ENCODE measurements at regions not wholly inside any gene's neighbourhood (a gene's known extent, or its start where the extent isn't known, plus 50 kb on each side); places are given as distances from the start of the nearest gene placed in this dataset.

DNA sequence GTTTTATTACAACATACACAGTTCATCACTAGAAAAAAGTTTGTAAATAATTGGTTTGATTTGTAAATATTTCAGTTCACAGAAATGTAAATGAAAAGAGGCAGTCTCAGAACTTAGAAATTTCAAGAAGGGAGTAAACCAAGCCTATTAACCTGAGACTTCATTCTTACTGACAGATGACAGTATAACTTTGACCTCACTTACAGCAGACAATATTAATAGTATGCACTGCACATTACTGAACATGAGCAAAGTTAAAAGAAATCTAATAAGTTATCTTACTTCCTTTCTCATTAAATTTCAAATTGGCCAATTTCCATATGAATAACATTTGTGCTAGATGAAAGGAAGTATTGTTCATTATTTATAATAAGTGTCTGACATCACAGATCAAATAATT lies 235.8 kb downstream of the SLC6A15 start:
- no peak for DNase-seq (ENCODE audit: low read depth, low spot score)

DNA sequence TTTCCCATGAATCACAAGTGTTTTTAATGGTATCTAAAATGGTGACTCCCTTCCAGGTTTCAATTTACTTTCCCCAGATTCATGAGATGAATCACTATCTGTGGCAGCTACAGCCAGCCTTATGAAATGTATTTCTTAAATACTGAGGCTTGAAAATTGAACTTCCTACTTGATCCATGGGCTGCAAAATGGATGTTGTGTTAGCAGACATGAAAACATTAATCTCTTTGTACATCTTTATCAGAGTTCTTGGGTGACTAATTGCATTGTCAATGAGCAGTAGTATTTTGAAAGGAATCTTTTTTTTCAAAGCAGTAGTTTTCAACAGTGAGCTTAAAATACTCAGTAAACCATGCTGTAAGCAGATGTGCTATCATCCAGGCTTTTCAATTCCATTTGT lies 250.8 kb downstream of the SLC6A15 start:
- DNase-seq (ENCODE audit: low read depth, low spot score): no peak

DNA sequence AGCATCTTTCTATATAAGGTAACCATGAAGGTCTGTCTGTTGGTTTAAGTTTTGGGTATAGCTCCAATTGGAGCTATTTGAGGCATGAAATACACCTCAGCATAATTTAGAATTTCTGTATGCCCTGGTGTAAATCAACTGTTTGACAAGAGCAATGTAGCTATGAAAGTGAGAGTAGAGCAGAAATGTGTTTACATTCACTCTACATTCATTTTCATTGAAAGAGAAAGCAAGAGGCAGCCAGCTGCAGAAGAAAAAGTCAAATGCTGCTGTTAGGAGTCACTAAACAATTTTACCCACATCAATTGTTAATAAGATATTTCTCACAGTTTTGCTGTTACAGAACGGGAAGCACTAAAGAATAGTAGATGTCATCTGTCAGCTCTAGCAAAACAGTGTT lies 252.5 kb downstream of the SLC6A15 start:
- no peak for DNase-seq (ENCODE audit: low read depth, low spot score)

DNA sequence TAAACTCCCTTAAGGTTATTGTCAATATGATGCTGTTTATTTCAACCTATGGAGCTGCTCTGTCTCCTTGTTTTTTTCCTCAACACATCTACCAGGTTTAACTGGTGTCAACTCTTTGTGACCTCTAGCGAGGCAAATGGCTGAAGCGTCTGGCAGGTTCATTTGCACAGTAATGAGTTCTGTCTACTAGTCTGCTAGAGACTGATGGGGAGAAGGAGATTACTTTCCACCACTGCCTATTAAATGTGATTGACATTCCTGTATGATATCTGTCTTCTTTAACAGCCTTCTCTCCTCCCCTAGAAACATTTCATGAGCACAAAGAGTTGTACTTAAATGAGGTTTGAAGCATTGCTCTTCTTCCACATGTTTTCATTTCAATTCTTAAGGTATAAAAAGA lies 253.7 kb downstream of the SLC6A15 start:
- DNase-seq (ENCODE audit: low read depth, low spot score): no peak

DNA sequence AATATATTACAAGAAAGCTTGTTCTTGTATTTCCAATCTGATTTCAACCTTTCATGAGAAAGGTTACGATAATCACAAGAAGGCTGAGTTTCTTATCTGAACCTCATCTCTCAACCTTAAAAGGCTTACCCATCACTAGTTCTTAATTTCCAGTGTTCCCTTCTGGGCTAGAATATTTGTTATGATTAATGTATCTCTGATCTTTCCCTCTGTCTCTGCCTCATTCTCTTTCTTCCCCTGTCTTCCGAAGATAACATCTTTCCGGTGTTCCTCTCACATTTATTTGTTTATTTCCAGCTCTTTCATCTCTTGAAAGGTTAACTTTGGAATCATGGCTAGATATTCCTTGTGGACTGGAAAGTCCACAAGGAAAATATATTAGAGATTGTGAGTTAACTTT lies 255.9 kb downstream of the SLC6A15 start:
- DNase-seq (ENCODE audit: low read depth, low spot score): no peak

GRCh38 chr12:84653482-84653881 lies 259.1 kb downstream of the SLC6A15 start:
- no peak for DNase-seq (ENCODE audit: low read depth, low spot score)

DNA sequence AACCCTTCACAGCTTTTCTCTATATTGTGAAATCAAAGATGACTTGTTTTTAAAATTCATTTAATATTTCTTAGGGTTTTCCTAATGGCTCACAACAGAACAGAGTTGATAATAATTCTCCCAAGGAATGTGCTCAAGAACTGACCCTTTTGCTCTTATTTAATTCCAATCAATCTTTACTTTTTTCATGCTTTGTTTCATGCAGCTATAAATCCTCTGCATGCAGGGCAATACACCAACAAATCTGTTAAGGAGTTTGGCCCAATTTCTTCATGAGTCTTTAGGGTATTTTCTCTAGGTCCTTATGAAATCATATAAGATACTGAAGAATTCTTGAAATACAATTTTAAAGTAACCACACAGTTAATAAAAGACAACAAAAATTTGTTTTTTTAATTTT lies 264.2 kb downstream of the SLC6A15 start:
- no peak for DNase-seq (ENCODE audit: low read depth, low spot score)

- DNase-seq (ENCODE audit: low read depth, low spot score): no peak
These were observed 267.7 kb downstream of the SLC6A15 start for GRCh38 chr12:84644908-84645307.

GRCh38 chr12:84643993-84644392 lies 268.6 kb downstream of the SLC6A15 start:
- DNase-seq (ENCODE audit: low read depth, low spot score): no peak

DNA sequence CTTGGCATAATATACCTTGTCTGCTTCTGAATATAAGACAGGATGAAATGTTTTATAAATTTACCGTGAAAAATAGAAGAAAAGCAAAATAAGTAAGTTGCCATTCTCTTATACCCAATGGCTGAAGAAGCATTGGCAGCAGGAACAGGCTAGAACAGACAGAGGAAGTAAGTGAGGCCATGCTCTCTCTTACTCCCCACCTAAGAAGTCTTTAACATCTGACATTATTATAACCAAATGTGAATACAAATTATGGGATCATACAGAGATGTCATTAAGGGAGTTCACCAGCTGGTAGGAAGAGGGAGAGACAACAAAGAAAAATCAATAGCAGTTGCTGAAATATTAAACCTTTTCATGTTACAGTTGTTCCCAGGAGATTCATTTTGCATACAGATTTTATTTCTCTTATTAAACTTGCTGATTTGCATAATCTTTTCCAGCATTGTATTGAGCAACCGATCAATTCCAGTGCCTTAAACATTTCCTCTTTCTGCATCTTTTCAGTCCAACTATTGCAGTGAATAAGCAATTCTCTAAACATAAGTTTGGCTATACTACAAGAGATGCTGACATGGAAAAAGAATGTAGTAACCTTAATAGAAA lies 270.6 kb downstream of the SLC6A15 start:
- DNase-seq (ENCODE audit: low read depth, low spot score): no peak

DNA sequence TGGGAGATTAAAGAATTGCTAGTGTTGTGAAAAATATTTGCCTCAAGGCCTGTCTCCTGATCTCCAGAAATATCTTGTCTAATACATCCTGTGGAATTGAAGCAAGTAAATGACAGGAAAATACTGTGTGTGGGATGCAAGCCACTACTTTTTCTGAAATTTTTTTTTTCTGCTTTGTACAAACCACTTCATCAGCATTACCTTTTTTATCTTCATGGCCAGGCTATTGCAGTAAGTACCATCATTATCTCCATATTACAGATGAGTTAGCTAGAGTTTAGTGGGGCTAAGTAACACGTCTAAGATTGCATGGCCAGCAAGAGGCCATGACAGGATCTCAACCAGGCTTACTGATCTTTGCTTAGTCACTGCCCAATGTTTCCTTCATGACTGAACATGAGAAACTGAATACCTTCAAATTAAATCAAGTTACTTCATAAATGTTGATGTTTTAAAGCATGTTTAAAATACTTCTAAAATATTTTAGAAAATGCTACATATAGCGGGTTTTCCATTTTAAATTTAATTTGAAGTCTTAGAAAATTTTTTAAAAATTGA lies 273.7 kb downstream of the SLC6A15 start:
- no peak for DNase-seq (ENCODE audit: low read depth, low spot score)

DNA sequence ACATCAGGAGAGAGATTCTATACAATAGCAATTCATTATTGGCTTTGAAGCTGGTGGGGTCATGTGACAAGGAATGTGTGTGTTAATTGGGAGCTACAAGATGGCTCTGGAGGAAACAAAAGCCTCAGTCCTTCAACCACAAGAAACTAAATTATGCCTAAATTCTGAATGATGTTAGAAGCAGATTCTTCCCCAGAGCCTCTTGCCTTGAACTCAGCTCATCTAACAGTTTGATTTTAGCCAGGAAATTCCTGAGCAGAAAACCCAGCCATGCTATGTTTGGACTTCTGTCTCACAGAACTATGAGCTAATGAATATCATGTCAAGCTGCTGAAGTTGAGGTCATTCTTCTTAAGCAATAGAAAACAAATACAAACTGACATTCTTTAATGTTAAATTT lies 274.7 kb downstream of the SLC6A15 start:
- DNase-seq (ENCODE audit: low read depth, low spot score): no peak

DNA sequence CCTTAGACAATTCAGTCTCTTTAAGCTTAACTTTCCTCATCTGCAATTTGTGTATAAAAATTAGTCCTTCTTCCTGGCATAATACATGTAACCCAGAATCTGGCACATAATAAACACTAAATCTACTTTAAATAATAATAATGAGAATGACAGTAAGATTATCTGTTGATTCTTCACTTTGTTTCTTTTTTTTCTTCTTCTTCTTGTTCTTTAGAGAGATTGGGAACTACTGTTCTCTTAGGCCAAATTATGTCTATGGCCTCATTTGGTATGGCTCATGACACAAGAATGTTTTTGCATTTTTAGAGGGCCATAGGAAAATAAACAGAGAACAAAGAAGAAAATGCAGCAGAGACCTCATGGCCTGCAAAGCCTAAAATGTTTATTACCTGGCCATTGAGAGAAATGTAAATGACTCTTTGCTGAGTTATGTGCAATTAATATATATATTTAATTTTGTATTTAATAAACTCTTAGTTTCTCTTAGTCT lies 275.8 kb downstream of the SLC6A15 start:
- DNase-seq (ENCODE audit: low read depth, low spot score): no peak

DNA sequence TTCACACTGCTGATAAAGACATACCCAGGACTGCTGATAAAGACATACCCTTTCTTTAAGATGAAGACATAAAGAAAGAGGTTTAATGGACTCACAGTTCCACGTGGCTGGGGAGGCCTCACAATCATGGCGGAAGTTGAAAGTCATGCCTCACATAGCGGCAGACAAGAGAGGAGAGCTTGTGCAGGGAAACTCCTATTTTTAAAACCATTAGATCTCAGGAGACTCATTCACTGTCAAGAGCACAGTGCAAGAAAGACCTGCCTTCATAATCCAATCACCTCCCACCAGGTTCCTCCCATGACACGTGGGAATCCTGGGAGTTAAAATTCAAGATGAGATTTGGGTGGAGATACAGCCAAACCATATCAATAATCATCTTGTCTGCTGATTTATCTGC lies 278.1 kb downstream of the SLC6A15 start:
- no peak for DNase-seq (ENCODE audit: low read depth, low spot score)

DNA sequence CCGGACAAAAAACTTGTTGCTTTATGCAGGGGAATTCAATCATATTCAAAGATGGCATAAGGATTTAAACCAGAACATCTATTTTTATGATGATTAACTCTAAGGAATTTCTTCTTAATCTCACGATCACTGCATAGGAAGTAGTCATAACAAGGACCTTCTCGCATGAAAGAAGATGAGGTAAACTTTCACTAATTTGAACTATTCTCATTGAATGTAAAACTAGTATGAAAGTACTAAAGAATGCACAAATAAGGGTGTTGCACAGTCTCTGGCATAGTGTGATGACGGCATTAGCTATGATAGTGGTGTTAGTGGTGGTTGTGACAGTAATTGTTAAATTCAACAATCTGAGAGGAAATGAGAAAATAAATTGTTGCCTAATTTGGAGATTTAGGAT lies 280.0 kb downstream of the SLC6A15 start:
- DNase-seq (ENCODE audit: low read depth, low spot score): no peak

GRCh38 chr12:84631020-84631419 lies 281.6 kb downstream of the SLC6A15 start:
- DNase-seq (ENCODE audit: low read depth, low spot score): no peak

DNA sequence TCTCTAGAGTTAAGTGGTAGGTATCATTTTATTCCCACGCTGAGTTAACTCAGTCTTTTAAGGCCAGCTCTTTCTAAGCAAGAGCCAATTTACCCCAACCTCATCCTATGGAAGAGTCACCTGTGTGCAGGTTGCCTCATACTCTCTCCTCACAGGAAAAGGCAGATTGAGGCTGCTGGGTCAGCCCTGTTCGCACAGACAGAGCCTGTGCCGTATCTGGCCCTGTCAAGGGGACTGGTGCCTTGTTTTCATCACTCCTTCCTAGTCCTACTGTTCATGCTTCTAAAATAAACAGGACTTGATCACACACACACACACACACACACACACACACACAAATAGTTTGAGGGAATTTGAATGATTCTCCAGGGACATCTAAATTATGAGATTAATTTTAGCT lies 285.0 kb downstream of the SLC6A15 start:
- DNase-seq (ENCODE audit: low read depth, low spot score): no peak

DNA sequence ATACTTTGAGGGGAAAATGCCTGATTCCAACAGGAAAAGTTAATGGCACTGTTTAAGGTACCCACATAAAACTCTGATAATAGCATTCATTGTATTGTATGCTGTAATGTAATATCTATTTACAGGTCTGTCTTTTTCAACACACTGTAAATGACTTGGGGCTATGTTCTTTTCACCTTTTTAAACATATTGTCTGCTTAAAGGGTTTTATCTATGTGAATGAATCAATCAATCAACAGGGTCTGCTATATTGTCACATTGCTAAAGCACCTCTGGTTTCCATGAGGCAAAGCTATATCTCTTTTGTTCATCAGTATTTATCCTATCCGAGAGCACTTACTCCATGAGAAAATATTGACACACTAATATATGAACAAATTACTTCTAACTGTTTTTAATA lies 288.0 kb downstream of the SLC6A15 start:
- DNase-seq (ENCODE audit: low read depth, low spot score): no peak

DNA sequence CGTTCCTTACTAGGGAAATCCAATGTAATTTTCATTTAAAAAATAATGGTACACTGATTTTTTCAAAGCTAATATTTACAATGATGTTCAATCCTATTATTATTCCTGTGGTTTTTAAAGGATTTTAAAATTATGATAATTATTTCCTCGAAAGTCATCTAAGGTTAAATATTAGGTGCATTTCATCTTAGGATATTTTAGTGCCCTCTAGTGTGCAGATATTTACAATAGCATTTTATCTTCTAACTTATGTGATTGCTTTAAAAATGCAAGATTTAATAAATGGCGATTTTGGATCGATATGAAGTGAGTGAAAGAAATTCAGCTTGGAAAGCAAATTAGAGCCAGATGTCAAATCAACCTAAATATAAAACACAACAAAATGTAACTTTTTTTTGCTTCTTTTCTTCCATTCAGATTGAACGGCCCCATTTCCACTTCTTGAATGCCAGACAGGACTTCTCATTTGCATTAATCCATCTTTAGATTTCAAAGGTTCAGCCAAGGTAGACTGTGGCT lies 293.5 kb downstream of the SLC6A15 start:
- no peak for DNase-seq (ENCODE audit: low read depth, low spot score)

DNA sequence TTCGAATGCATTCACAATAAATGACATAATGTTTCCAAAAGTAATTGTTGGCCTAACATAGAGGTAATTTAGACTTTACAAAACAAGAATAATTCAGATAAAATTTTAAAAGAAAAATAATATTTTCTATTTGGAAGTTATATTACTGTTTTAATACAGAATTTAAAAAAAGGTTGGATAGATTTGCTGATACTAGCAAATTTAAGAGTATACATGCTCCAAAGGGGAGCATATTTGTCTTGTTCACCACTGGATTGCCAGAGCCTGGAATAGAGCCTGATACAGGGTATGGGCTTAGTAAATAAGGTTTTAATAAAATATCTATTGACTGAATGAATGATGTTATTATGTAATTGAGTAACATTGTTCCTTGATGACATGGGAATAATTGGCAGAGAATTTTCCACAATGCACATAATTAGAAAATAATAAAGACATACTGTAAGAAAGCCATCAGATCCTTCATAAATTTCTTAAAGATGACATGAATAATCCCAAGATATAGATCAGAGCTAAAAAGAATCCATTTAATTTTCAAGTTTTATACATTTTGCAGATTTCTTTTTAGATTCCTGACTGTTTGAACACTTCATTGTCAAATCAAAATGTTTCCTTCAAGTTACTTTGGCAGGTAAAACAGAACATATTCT lies 305.3 kb downstream of the SLC6A15 start:
- no peak for DNase-seq (ENCODE audit: low read depth, low spot score)

- DNase-seq (ENCODE audit: low read depth, low spot score): no peak
These were observed 306.6 kb downstream of the SLC6A15 start for GRCh38 chr12:84605983-84606382.

DNA sequence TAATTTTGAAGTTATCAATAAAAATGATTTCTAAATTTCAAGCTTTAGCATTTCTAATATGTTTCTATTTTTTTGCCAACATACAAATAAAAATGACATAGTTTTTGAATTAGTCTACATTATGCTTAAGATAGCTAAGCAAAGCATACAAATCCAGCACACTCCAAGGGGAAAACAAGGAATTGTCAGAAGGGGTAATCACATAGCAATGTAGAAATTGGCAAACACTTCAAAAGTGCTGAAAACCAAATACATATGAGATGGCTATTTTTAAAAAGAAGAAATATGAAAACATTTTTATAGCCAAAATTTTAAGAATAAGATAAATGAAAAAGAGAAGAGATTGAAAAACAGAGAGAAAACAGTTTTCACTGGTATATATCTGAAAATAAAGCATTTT lies 308.0 kb downstream of the SLC6A15 start:
- DNase-seq (ENCODE audit: low read depth, low spot score): no peak
